H9 (cell line): ENCODE measurements at regions not wholly inside any gene's neighbourhood (a gene's known extent, or its start where the extent isn't known, plus 50 kb on each side); places are given as distances from the start of the nearest gene placed in this dataset.

ENCODE experiments used
- DNase-seq: peaks from one replicate; pipeline ENCODE4 v3.0.0-alpha.2; 2017
- H2AFZ ChIP-seq: one replicate; pipeline ENCODE4 v1.6.1; 2013; ENCODE audit warnings: mild to moderate bottlenecking, low read length, control low read depth, moderate library complexity
- H2AK5ac ChIP-seq: 2 replicates; pipeline ENCODE4 v1.6.1; 2013; ENCODE audit warnings: low read length, control low read depth, mixed read lengths; ENCODE audit not compliant: insufficient read length
- H2BK120ac ChIP-seq: one replicate; pipeline ENCODE4 v1.6.1; 2013; ENCODE audit warnings: low read depth, mild to moderate bottlenecking, low read length, control low read depth, inconsistent platforms; ENCODE audit not compliant: poor library complexity, severe bottlenecking
- H2BK12ac ChIP-seq: 2 replicates; pipeline ENCODE4 v1.6.1; 2013; ENCODE audit warnings: low read length, control low read depth, mixed read lengths, low read depth; ENCODE audit not compliant: insufficient read length
- H2BK15ac ChIP-seq: 2 replicates; pipeline ENCODE4 v1.6.1; 2013; ENCODE audit warnings: low read depth, low read length, control low read depth
- H2BK20ac ChIP-seq: one replicate; pipeline ENCODE4 v1.6.1; 2013; ENCODE audit warnings: low read depth, mild to moderate bottlenecking, low read length, control low read depth, inconsistent platforms; ENCODE audit not compliant: poor library complexity, severe bottlenecking
- H2BK5ac ChIP-seq: 2 replicates; pipeline ENCODE4 v1.6.1; 2013; ENCODE audit warnings: low read length, control low read depth, mixed read lengths; ENCODE audit not compliant: insufficient read length
- H3K14ac ChIP-seq: 2 replicates; pipeline ENCODE4 v1.6.1; 2013; ENCODE audit warnings: low read length, control low read depth; ENCODE audit not compliant: insufficient read depth
- H3K18ac ChIP-seq: 2 replicates; pipeline ENCODE4 v1.6.1; 2013; ENCODE audit warnings: low read depth, mild to moderate bottlenecking, mixed read lengths, low read length, control low read depth; ENCODE audit not compliant: insufficient read length
- H3K23ac ChIP-seq: 2 replicates; pipeline ENCODE4 v1.6.1; 2013; ENCODE audit warnings: low read length, control low read depth, mixed read lengths, low read depth; ENCODE audit not compliant: insufficient read length
- H3K23me2 ChIP-seq: 2 replicates; pipeline ENCODE4 v1.6.1; 2013; ENCODE audit warnings: low read depth, mild to moderate bottlenecking, mixed read lengths, low read length, control low read depth; ENCODE audit not compliant: insufficient read length, poor library complexity, severe bottlenecking
- H3K27ac ChIP-seq: 2 replicates; pipeline ENCODE4 v1.5.1; 2013; ENCODE audit warnings: low read length, control low read depth, mixed read lengths, low read depth; ENCODE audit not compliant: insufficient read length
- H3K27me3 ChIP-seq: 2 replicates; pipeline ENCODE4 v1.6.1; 2013; ENCODE audit warnings: low read length, control low read depth, inconsistent platforms; ENCODE audit not compliant: insufficient read depth
- H3K4ac ChIP-seq: 2 replicates; pipeline ENCODE4 v1.6.1; 2013; ENCODE audit warnings: low read depth, mild to moderate bottlenecking, control low read depth, inconsistent platforms, low read length, moderate library complexity
- H3K4me1 ChIP-seq: 2 replicates; pipeline ENCODE4 v1.6.1; 2013; ENCODE audit warnings: low read length, control low read depth, inconsistent platforms; ENCODE audit not compliant: insufficient read depth
- H3K4me2 ChIP-seq: 2 replicates; pipeline ENCODE4 v1.6.1; 2013; ENCODE audit warnings: low read length, control low read depth, mixed read lengths; ENCODE audit not compliant: insufficient read length, insufficient read depth
- H3K56ac ChIP-seq: 2 replicates; pipeline ENCODE4 v1.6.1; 2013; ENCODE audit warnings: low read depth, mild to moderate bottlenecking, mixed read lengths, low read length, control low read depth; ENCODE audit not compliant: insufficient read length
- H3K79me1 ChIP-seq: 2 replicates; pipeline ENCODE4 v1.6.1; 2013; ENCODE audit warnings: low read depth, mild to moderate bottlenecking, moderate library complexity, low read length, control low read depth, inconsistent platforms; ENCODE audit not compliant: insufficient read depth, poor library complexity, severe bottlenecking
- H3K79me2 ChIP-seq: 2 replicates; pipeline ENCODE4 v1.6.1; 2013; ENCODE audit warnings: low read length, control low read depth, inconsistent platforms; ENCODE audit not compliant: insufficient read depth
- H3K9ac ChIP-seq: 2 replicates; pipeline ENCODE4 v1.6.1; 2013; ENCODE audit warnings: low read length, control low read depth, mixed read lengths; ENCODE audit not compliant: insufficient read length; ENCODE audit errors: extremely low read depth
- H3K9me3 ChIP-seq: one replicate; pipeline ENCODE4 v1.6.1; 2013; ENCODE audit warnings: low read depth, low read length, inconsistent platforms; ENCODE audit not compliant: control insufficient read depth
- H3T11ph ChIP-seq: one replicate; pipeline ENCODE4 v1.6.1; 2013; ENCODE audit warnings: mild to moderate bottlenecking, low read length, control low read depth, inconsistent platforms
- H4K20me1 ChIP-seq: one replicate; pipeline ENCODE4 v1.6.1; 2013; ENCODE audit not compliant: control insufficient read depth, insufficient read length, insufficient read depth
- H4K5ac ChIP-seq: 2 replicates; pipeline ENCODE4 v1.6.1; 2013; ENCODE audit warnings: low read depth, mild to moderate bottlenecking, mixed read lengths, low read length, control low read depth; ENCODE audit not compliant: insufficient read length
- H4K8ac ChIP-seq: replicated peaks from 2 replicates; pipeline ENCODE4 v1.6.1; 2013; ENCODE audit warnings: low read length, control low read depth, mixed read lengths, low read depth; ENCODE audit not compliant: insufficient read length
- H4K91ac ChIP-seq: 2 replicates; pipeline ENCODE4 v1.6.1; 2013; ENCODE audit warnings: low read depth, mild to moderate bottlenecking, moderate library complexity, mixed read lengths, low read length, control low read depth; ENCODE audit not compliant: insufficient read length
- H3K27ac Mint-ChIP-seq, 3 experiments: 2 replicates in 2 of 3; 3 replicates in 1 of 3; pipeline ENCODE4 v1.8.0; 2020 to 2021; ENCODE audit warnings: mixed read lengths in 3 of 3, mild to moderate bottlenecking in 1 of 3, moderate library complexity in 1 of 3
- H3K27me3 Mint-ChIP-seq: 2 replicates; pipeline ENCODE4 v1.8.0; 2021; ENCODE audit warnings: low read depth, mild to moderate bottlenecking, moderate library complexity, mixed read lengths
- H3K36me3 Mint-ChIP-seq, 3 experiments: 2 replicates in 2 of 3; 3 replicates in 1 of 3; pipeline ENCODE4 v1.8.0; 2020 to 2021; ENCODE audit warnings: low read depth in 3 of 3, mixed read lengths in 3 of 3; ENCODE audit not compliant: insufficient read depth in 1 of 3
- H3K4me1 Mint-ChIP-seq, 2 experiments: 2 replicates each; pipeline ENCODE4 v1.8.0; 2020; ENCODE audit warnings: mixed read lengths in 2 of 2
- H3K4me3 Mint-ChIP-seq, 2 experiments: 2 replicates in 1 of 2; 3 replicates in 1 of 2; pipeline ENCODE4 v1.8.0; 2020 to 2021; ENCODE audit warnings: mild to moderate bottlenecking in 2 of 2, mixed read lengths in 2 of 2, moderate library complexity in 1 of 2
- H3K9me3 Mint-ChIP-seq, 2 experiments: 2 replicates in 1 of 2; 3 replicates in 1 of 2; pipeline ENCODE4 v1.8.0; 2020; ENCODE audit warnings: mild to moderate bottlenecking in 2 of 2, mixed read lengths in 2 of 2, moderate library complexity in 1 of 2
- TF ChIP-seq, protein P1 (sequence below): fragments of 200-600 bp; sonication (generic); conservative IDR thresholded peaks from 3 replicates; pipeline ENCODE4 v1.8.0; 2021; ENCODE audit warnings: antibody characterized with exemption, mild to moderate bottlenecking

DNA sequence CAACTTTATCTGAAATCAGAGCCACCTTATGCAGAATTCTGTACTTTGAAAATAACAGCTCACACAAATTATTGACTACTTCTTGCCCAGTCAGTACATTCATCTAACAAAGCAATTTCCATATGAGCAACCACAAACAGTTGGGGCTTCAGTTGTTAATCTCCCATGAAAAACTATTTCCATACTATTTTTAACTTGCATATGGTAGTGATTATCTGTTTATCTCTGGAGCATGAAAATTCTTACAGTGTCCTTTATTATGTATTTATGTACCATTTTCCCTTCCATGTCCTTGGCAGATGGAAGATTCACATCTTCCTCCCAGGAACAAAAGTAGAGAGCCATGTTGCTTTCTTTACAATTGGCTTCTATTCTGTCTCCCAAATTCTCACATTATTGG is 285.7 kb downstream of the CRPPA start:
- Mint-ChIP-seq H3K4me1 (no peaks in the 10 kb centered on the region; a peak in 1 of 4 replicates), H3K27me3 (no peaks in the 10 kb centered on the region; the same call in 1 of the 2 replicates), H3K4me3 (no peak overlapping the region), H3K27ac (no peak overlapping the region), H3K9me3 (no peaks in the 10 kb centered on the region), H3K36me3 (no peaks in the 10 kb centered on the region)
- Histone ChIP-seq H3K14ac (no peak overlapping the region), H3K23me2 (no peaks in the 10 kb centered on the region), H3K23ac (no peak overlapping the region), H4K91ac (no peak overlapping the region), H3K4ac (no peak overlapping the region), H3K27ac (no peak overlapping the region), H2BK5ac (no peak overlapping the region), H3K79me1 (no peaks in the 10 kb centered on the region), H3T11ph (no peak overlapping the region), H3K9me3 (no peaks in the 10 kb centered on the region), H3K4me1 (no peaks in the 10 kb centered on the region), H2AFZ (no peak overlapping the region), H3K79me2 (no peaks in the 10 kb centered on the region), H3K9ac (no peak overlapping the region), H2BK15ac (no peak overlapping the region), H2BK120ac (no peak overlapping the region), H2AK5ac (no peak overlapping the region), H4K20me1 (no peaks in the 10 kb centered on the region), H2BK20ac (no peak overlapping the region), H2BK12ac (no peak overlapping the region), H4K5ac (no peak overlapping the region), H3K27me3 (no peaks in the 10 kb centered on the region), H4K8ac (no peak overlapping the region), H3K4me2 (no peak overlapping the region), H3K56ac (no peak overlapping the region), H3K18ac (no peak overlapping the region)
- DNase-seq = no peak
- TF ChIP-seq, protein P1, sequence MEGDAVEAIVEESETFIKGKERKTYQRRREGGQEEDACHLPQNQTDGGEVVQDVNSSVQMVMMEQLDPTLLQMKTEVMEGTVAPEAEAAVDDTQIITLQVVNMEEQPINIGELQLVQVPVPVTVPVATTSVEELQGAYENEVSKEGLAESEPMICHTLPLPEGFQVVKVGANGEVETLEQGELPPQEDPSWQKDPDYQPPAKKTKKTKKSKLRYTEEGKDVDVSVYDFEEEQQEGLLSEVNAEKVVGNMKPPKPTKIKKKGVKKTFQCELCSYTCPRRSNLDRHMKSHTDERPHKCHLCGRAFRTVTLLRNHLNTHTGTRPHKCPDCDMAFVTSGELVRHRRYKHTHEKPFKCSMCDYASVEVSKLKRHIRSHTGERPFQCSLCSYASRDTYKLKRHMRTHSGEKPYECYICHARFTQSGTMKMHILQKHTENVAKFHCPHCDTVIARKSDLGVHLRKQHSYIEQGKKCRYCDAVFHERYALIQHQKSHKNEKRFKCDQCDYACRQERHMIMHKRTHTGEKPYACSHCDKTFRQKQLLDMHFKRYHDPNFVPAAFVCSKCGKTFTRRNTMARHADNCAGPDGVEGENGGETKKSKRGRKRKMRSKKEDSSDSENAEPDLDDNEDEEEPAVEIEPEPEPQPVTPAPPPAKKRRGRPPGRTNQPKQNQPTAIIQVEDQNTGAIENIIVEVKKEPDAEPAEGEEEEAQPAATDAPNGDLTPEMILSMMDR = no peak
